ENCODE measurements at regions not wholly inside any gene's neighbourhood (a gene's known extent, or its start where the extent isn't known, plus 50 kb on each side); places are given as distances from the start of the nearest gene placed in this dataset.

DNA sequence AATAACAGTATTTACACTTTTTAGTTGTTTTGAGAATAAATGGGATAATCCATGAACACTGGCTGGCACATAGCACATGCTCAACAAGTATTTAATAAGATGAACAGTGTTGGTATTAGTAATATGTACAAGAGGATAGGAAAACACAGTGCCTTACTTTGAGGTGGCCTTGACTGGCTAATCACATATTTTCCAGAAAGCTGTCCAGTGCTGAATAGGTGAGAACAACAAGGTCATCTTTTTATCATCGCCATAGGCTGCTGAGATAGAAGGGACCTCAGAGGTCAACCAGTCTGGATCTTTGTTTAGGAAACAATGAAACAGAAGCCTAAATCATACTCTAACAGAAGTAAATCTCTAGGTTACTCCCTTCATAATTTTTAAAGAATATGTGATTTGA, 89.7 kb upstream of the BCL9 start:
- DNase-seq (ENCODE audit: low read depth in 4 of 4, low spot score in 3 of 4), result no peak

DNA sequence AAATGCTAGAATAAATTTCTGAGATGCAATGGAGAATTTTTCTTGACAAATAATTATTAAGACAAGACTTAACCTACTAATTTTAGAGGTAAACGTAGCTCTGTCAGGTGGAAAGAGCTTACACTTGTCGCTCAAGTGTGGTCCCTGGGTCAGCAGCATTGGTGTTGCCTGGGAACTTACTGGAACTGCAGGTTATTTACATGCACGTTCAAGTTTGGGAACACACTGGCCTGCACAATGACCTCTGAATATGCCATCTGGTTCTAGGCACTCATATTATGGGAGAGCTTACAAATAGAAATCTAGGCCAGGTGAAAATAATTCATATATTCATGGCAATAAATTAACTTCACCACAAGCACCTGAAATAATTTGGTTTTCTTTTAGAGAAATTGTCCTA, 88.5 kb upstream of the BCL9 start:
- no peak for DNase-seq (ENCODE audit: low read depth in 4 of 4, low spot score in 3 of 4)

DNA sequence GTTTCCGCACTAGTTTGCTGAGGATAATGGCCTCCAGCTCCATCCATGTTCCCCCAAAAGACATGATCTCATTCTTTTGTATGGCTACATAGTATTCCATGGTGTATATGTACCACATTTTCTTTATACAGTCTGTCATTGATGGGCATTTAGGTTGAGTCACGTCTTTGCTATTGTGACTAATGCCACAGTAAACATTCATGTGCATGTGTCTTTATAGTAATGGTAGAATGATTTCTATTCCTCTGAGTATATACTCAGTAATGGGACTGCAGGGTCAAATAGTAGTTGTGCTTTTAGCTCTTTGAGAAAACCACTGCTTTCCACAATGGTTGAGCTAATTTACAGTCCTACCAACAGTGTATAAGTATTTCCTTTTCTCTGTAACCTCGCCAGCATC, 78.3 kb upstream of the BCL9 start:
- no peak for DNase-seq (ENCODE audit: low read depth in 4 of 4, low spot score in 3 of 4)

DNA sequence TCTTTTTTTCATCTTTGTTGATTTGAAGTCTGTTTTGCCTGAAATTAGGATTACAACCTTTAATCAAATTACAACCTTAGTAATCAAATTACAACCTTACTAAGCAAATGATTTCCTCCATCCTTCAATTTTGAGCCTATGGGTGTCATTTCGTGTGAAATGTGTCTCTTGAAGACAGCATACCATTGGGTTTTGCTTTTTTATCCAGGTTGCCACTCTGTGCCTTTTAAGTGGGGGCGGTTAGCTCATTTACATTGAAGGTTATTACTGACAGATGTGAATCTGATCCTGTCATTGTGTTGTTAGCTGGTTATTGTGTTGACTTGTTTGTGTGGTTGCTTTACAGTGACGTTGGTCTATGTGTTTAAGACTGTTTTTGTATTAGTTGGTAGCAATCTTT, 74.8 kb upstream of the BCL9 start:
- DNase-seq (ENCODE audit: low read depth in 4 of 4, low spot score in 3 of 4), result no peak

DNA sequence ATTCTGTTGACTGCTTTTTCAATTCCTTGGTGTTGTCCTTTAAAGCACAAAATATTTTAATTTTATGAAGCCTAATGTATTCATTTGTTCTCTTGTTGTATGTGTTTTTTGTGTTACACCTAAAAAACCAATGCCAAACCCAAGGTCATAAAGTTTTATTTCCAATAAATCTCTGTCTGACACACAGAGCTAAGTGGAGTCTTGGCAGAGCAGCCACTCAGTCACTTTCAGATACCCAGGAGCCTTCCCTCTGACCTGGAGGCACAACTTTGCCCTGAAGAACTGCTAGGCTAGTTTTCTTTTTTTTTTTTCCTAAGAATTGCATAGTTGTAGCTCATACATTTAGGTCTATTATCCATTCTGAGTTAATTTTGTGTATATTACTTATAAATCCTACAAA, 71.2 kb upstream of the BCL9 start:
- no peak for DNase-seq (ENCODE audit: low read depth in 4 of 4, low spot score in 3 of 4)

DNA sequence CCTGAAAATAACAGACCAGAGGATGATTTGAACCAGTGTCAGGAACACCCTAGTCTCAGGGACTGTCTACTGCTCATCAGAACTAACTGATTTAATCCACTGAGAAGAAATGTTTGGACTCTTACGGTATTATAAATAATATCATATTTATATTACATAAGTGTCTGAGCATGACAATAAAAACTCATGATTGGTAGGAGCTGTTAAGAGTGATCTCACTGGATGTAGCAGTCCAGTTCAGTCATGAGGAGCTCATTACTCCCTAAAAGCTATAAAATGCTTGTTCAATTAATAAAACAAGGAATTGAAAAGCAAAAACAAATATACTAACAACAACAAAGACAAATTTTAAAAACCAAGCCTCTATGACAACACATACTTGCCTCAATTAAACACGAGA, 68.8 kb upstream of the BCL9 start:
- no peak for DNase-seq (ENCODE audit: low read depth in 4 of 4, low spot score in 3 of 4)

DNA sequence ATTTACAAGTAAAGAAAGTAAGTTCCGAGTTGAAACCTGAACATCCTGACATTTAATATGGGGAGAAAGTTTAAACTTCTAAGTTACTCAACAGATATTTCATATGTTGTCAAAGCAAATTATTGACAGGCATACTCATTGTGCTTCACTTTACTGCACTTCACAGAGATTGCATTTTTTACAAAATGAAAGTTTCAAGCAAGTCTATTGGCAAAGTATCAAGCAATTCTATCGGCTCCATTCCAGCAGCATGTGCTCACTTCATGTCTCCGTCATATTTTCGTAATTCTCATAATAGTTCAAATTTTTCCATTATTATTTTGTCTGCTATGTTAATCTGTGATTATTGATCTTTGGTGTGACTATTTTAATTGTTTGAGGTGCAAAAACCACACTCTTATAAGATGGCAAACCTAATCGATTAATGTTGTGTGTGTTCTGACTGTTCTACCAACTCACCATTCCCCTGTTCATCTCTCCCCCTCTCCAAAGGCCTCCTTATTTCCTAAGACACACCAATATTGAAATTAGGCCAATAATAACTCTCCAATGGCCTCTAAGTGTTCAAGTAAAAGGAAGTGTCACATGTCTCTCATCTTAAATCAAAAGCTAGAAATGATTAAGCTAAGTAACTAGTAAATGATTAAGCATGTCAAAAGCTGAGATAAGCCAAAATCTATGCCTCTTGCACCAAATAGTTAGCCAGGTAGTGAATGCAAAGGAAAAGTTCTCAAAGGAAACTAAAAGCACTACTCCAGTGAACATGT, 68.2 kb upstream of the BCL9 start:
- no peak for DNase-seq (ENCODE audit: low read depth in 4 of 4, low spot score in 3 of 4)

DNA sequence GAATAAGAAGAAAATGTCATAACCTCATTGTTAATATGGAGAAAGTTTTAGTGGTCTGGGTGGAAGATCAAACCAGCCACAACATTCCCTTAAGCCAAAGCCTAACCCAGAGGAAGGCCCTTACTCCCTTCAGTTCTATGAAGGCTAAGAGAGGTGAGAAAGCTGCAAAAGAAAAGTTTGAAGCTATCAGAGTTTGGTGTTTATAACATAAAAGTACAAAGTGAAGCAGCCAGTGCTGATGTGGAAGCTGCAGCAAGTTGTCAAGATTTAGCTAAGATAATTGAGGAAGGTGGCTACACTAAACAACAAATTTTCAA, 67.6 kb upstream of the BCL9 start:
- no peak for DNase-seq (ENCODE audit: low read depth in 4 of 4, low spot score in 3 of 4)

DNA sequence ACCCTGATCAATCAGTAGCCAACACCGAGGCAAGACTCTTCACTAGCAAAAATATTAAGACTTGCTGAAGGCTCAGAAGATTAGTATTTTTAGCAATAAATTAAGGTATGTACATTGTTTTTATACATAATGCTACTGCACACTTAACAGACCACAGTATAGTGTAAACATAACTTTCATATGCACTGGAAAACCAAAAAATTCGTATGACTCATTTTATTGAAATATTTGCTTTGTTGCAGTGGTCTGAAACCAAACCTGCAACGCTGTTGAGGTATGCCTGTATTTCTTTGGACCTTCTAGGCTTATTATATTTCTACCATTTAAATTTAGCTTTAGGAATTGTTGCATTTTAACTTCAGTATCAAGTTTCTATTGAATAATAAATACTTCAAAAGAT, 65.8 kb upstream of the BCL9 start:
- DNase-seq (ENCODE audit: low read depth in 4 of 4, low spot score in 3 of 4), result no peak

DNA sequence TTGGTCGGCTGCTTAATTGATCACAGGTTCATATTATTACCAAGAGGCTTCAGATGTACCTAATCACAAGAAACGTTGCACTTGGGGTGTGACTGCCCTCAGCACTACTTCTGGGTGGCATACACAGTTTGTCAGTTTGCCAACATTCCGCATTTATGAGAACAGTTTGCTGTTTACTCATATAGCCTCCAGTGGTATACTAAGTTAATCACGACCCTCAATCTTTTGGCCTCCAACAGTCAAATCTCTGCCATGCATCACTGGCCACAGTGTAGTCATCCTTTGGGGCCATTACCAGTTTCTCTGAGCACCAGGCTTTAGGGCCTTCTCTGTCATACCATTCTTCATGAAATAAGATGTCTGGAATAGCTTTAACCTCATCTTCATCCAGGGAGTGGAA, 62.8 kb upstream of the BCL9 start:
- DNase-seq (ENCODE audit: low read depth in 4 of 4, low spot score in 3 of 4), result no peak

DNA sequence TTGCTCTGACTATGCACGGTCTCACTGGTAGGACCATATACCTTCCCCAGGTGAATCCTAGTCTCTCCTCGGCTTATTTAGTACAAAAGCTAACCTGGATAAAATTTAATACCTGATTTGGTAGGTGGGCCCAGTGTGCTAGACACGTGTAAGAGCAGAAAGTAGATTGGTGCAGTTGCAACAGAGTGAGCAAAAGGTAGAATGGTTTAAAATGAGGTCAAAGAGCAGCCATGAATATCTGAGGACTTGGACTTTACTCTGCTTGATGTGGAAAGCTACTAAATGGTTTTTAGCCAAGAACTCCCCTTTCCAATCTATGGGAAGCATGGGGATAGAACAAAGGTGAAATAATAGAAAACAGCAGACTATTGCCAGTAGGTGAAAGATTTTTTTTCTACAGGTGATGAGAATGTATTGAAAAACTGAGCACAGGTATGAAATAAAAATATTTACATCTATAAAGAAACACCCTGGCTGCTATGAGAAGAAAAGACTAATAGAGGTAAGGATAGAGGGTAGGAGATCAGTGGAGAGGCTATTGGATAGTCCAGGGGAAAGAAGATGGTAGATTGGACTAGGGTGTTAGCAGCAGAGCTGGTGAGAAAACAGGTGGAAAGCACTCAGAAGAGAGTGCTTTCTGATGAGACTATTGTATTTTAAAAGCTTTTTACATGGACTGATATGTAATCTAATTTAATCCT, 61.3 kb upstream of the BCL9 start:
- DNase-seq (ENCODE audit: low read depth in 4 of 4, low spot score in 3 of 4), result no peak

DNA sequence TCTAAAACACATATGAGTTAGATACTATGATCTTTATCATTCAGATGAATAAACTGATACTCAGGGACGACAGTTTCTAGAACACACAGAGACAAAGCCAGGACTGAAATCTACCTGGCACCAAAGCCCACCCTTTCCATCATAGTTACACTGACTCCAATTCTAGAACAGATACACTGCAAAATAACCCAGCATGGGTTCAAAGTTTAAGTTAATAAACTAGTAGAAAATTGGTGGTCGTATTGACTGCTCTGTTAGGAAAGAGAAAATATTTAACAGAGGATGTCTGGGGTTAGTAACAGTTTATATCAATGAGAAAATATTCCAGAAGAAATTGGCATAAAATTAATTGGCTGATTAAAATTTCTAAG, 60.8 kb upstream of the BCL9 start:
- no peak for DNase-seq (ENCODE audit: low read depth in 4 of 4, low spot score in 3 of 4)

DNA sequence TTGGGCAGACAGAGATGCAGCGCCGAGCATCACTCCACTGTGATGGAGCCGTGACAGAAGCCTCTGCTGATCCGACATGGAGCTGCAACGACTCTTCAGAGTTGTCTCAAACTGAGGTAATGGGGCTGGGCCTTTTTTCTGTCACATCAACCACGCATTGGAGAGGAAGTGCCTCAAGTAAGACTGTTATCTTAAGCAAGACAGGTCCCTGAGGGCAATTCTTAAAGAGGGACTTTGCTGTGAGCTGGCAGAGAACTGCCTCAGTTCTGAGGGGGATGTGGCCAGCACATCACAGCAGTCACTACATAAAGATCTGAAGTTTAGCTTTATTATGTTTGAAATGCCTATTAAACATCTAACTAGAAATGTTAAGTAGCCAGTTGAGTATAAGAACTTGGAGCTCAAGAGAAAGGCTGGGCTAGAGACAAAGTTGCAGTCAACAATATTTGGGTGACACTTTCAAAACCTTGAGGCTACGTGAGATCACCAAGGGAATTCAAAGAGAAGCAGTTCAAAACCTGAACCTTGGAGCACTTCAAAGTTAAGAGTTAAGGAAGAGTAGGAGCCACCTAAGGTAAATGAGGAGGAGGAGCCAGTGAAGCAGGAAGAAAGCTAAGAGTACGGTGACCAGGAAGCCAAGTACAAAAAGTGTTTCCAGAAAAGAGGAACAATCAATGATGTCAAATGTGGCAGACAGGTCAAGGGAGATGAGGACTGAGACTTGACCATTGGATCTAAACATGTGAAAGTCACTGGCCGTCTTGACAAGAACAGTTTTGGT, 54.2 kb upstream of the BCL9 start:
- no peak for DNase-seq (ENCODE audit: low read depth in 4 of 4, low spot score in 3 of 4)

DNA sequence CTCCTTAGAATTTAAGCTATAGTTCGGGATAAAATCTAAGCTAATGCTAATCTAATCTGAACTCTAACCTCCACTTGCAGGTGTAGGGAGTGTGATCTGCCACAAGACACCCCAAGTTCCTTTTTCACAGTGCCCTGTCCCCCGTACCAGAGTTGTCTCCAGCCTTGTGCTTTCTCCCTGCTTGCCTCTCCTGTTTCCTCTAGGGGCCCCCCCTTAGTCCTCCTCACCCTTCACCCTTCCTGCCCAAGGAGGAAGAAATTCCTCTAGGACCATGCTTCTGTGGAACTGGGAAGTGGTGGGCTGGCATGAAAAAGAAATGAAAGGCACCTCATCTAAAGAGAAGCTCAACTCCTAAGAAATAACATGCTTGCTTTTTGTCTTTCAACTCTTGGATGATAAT, 50.2 kb upstream of the BCL9 start:
- no peak for DNase-seq (ENCODE audit: low read depth in 4 of 4, low spot score in 3 of 4)
